Activated B cell treated with CpG ODN at 0.5 μM for 24 hours (primary cell): ENCODE measurements at regions not wholly inside any gene's neighbourhood (a gene's known extent, or its start where the extent isn't known, plus 50 kb on each side); places are given as distances from the start of the nearest gene placed in this dataset.

Source experiments
- ATAC-seq: fragments of 200-7000 bp; cut with Tn5 transposase; one replicate; pipeline ENCODE4 v1.10.0; 2021; ENCODE audit warnings: low read depth, mild to moderate bottlenecking, moderate library complexity
- CTCF ChIA-PET: fragments of 350-600 bp; sonication (Branson Sonifier 250); formaldehyde crosslinking; loops from one replicate; lab custom pipeline; 2021; ENCODE audit warnings: antibody characterized with exemption; lab: Charles Lee
- POLR2A ChIA-PET: fragments of 350-600 bp; sonication (Branson Sonifier 250); formaldehyde crosslinking; loops from one replicate; lab custom pipeline; 2021; ENCODE audit warnings: antibody characterized with exemption; lab: Charles Lee
- DNase-seq: peaks from one replicate; pipeline ENCODE4 v3.0.0; 2022
- H3K27ac Mint-ChIP-seq: one replicate; pipeline ENCODE4 v1.8.0; 2020; ENCODE audit warnings: mixed read lengths
- H3K27me3 Mint-ChIP-seq: one replicate; pipeline ENCODE4 v1.8.0; 2021; ENCODE audit warnings: mixed read lengths
- H3K36me3 Mint-ChIP-seq: one replicate; pipeline ENCODE4 v1.8.0; 2021; ENCODE audit warnings: low read depth, mixed read lengths
- H3K4me1 Mint-ChIP-seq: one replicate; pipeline ENCODE4 v1.8.0; 2021; ENCODE audit warnings: mixed read lengths
- H3K4me3 Mint-ChIP-seq: one replicate; pipeline ENCODE4 v1.8.0; 2020; ENCODE audit warnings: mild to moderate bottlenecking, mixed read lengths
- H3K9me3 Mint-ChIP-seq: one replicate; pipeline ENCODE4 v1.8.0; 2020; ENCODE audit warnings: mixed read lengths
- intact Hi-C: fragments of 100-400 bp; cut with micrococcal nuclease; formaldehyde crosslinking; loops from one replicate; pipeline ENCODE4 v1.15.1; 2024
- TF ChIP-seq, protein P1 (sequence below): fragments of 200-600 bp; IDR thresholded peaks from one replicate; pipeline ENCODE4 v1.8.0; 2022; ENCODE audit warnings: antibody characterized with exemption, mild to moderate bottlenecking

DNA sequence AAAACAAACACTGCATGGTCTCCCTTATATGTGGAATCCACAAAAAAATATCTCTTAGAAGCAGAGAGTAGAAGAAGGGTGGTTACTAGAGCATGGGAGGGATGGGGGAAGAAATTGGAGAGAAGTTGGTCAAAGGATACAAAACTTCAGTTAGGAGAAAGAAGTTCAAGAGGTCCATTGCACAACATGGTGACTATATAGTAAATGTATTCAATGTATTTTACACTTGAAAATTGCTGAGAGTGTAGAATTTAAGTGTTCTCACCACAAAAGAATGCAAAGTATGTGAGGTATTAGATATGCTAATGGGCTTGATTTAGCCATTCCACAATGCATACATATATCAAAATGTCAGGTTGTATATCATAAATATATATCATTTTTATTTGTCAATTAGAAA lies 232.0 kb upstream of the CELF2 start:
- intact Hi-C loops: no loop called here
- ChIA-PET CTCF (no interaction called here), POLR2A (no interaction called here)
- Mint-ChIP-seq H3K36me3 (no peaks in the 10 kb centered on the region), H3K27ac (no peak overlapping the region), H3K4me3 (no peak overlapping the region), H3K27me3 (peaks cover 7% of the 10 kb centered on the region), H3K4me1 (no peaks in the 10 kb centered on the region), H3K9me3 (peaks cover 5% of the 10 kb centered on the region)
- TF ChIP-seq, protein P1, sequence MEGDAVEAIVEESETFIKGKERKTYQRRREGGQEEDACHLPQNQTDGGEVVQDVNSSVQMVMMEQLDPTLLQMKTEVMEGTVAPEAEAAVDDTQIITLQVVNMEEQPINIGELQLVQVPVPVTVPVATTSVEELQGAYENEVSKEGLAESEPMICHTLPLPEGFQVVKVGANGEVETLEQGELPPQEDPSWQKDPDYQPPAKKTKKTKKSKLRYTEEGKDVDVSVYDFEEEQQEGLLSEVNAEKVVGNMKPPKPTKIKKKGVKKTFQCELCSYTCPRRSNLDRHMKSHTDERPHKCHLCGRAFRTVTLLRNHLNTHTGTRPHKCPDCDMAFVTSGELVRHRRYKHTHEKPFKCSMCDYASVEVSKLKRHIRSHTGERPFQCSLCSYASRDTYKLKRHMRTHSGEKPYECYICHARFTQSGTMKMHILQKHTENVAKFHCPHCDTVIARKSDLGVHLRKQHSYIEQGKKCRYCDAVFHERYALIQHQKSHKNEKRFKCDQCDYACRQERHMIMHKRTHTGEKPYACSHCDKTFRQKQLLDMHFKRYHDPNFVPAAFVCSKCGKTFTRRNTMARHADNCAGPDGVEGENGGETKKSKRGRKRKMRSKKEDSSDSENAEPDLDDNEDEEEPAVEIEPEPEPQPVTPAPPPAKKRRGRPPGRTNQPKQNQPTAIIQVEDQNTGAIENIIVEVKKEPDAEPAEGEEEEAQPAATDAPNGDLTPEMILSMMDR: no peak
- DNase-seq: no peak
- no peak for ATAC-seq

DNA sequence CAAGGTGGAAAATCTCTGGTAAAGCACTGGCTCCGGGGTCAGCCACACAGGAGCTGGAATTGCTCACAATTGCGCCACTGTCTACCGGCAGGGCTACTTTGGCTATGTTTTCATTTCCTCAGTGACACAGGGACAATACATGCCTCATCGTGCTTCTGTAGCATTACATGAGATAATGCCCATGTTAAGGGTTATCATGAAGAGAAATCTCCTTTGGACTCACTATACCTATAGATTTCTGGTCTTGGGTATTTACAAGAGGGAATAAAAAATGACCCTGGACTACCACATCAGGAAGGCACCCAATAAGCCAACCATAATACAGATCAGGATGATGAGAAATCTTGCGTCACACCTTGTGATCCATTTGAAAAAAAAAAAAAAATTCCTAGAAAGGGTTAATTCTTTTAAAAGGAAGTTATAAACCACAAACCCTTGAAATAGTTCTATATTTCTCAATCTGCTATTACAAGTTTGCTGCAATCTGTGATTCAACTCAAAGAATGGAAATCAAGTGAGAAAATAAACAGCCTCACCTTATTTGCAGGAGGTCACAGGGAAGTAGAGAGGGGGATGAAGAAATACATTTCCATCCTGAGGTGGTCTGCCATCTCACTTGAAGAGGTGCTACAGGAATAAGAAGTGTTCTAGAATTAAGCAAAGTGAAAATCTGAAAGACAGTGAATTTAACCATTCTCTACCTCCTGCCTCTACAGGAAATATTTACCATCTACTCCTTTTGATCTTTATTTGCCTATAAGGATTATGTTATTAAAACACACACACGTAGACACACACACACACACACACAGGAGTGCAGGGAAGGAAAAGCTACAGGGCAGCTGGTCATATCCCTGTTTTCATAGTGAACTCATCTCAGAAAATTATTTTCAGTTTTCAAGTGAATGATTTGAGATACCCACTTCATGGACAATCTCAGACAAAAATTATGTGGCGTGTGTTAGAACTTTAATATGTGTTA lies 231.3 kb upstream of the CELF2 start:
- Mint-ChIP-seq H3K4me1 (no peaks in the 10 kb centered on the region), H3K4me3 (no peak overlapping the region), H3K27ac (no peak overlapping the region), H3K36me3 (no peaks in the 10 kb centered on the region), H3K9me3 (peaks cover 5% of the 10 kb centered on the region), H3K27me3 (peaks cover 9% of the 10 kb centered on the region)
- TF ChIP-seq, protein P1: no peak
- intact Hi-C loops: no loop called here
- CTCF ChIA-PET: no interaction called here
- DNase-seq (no peak), ATAC-seq (no peak)
- POLR2A ChIA-PET: no interaction called here

DNA sequence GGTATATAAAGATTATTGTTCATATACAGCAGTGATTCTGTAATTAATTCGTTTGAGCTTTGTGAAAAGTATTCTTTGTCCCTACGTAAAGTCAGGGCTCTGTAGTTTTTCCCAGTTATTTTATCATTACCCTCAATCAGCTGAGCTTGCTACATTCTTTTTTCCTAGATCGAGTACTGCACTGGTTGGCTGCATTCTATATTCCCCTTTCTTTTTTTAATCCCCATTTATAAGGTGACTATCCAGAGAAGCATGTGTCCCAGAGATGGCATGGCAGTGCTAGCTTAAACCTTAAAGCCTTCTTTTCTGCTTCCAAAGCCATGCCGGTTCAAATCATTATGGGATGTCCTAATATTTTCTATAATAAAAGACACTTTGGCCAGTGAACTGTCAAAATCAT lies 230.1 kb upstream of the CELF2 start:
- H3K4me1 Mint-ChIP-seq: no peaks in the 10 kb centered on the region
- CTCF ChIA-PET: no interaction called here
- no peak for DNase-seq
- intact Hi-C loops: no loop called here
- TF ChIP-seq, protein P1: no peak
- POLR2A ChIA-PET: no interaction called here
- H3K27me3 Mint-ChIP-seq: peaks cover 9% of the 10 kb centered on the region
- no peak for ATAC-seq
- H3K4me3 Mint-ChIP-seq: no peak overlapping the region
- peaks cover 5% of the 10 kb centered on the region for H3K9me3 Mint-ChIP-seq
- H3K36me3 Mint-ChIP-seq: no peaks in the 10 kb centered on the region
- no peak overlapping the region for H3K27ac Mint-ChIP-seq

DNA sequence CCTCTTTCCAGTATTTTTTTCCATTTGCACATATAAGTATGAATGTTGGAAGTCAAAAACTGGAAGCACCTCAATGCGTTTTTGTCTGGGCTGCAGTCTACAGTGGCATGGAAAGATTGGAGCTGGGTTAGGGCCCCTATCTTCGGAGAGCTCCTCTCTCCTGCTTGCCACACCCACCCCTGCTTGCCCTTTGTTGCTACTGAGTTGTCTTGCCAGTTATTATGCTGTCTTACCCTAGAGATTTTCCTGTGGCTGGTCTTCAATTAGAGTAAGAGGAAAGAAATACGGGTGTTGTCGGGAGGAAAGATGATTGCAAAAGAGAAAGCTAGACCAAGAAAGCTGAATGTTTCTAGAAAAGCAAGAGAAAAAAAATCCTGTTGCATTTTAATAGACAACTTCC lies 228.9 kb upstream of the CELF2 start:
- intact Hi-C loops: no loop called here
- Mint-ChIP-seq H3K27ac (no peak overlapping the region), H3K9me3 (peaks cover 5% of the 10 kb centered on the region), H3K27me3 (peaks cover 9% of the 10 kb centered on the region), H3K36me3 (no peaks in the 10 kb centered on the region), H3K4me1 (no peaks in the 10 kb centered on the region), H3K4me3 (no peak overlapping the region)
- ATAC-seq (no peak), DNase-seq (no peak)
- TF ChIP-seq, protein P1: no peak
- CTCF ChIA-PET: no interaction called here
- POLR2A ChIA-PET: no interaction called here

DNA sequence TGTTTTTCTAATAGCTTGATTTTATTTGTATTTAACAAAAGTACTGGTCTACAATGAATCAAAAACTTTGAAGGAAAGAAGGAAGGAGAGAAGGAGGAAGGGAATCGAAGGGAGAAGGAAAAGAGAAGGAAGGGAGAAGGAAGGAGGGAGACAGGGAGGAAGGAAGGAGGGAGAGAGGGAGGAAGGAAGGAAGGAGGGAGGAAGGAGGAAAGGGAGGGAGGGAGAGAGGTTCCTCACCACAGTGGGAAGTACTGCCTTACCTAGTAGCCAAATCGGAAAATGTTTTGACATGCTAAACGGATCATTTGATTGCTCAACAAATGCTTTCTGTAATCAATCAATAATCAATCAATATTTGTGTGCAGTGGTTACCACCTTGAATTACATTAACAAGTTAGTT lies 225.8 kb upstream of the CELF2 start:
- H3K27ac Mint-ChIP-seq: no peak overlapping the region
- H3K27me3 Mint-ChIP-seq: peaks cover 17% of the 10 kb centered on the region
- intact Hi-C loops: no loop called here
- TF ChIP-seq, protein P1: no peak
- H3K9me3 Mint-ChIP-seq: no peaks in the 10 kb centered on the region
- ChIA-PET CTCF (no interaction called here), POLR2A (no interaction called here)
- DNase-seq (no peak), ATAC-seq (no peak)
- H3K4me3 Mint-ChIP-seq: no peak overlapping the region
- H3K4me1 Mint-ChIP-seq: no peaks in the 10 kb centered on the region
- H3K36me3 Mint-ChIP-seq: no peaks in the 10 kb centered on the region
